ENCODE measurements at regions not wholly inside any gene's neighbourhood (a gene's known extent, or its start where the extent isn't known, plus 50 kb on each side); places are given as distances from the start of the nearest gene placed in this dataset.

GRCh38 chr11:130622141-130622542 is 173.7 kb downstream of the ADAMTS15 start:
- peak in 2 of 3 donors; percentile 71 to 88 for TF ChIP-seq POLR2AphosphoS5 (IDR thresholded peaks at IDR 0.05)
- TF ChIP-seq CTCF (IDR thresholded peaks at IDR 0.05), result no peak
- TF ChIP-seq EP300 (IDR thresholded peaks at IDR 0.05; ENCODE audit: low read depth), result peak; percentile 64
- TF ChIP-seq POLR2A (IDR thresholded peaks at IDR 0.05), result no peak

All from transverse colon (tissue), 4 donors.